ENCODE measurements at regions not wholly inside any gene's neighbourhood (a gene's known extent, or its start where the extent isn't known, plus 50 kb on each side); places are given as distances from the start of the nearest gene placed in this dataset.

DNA sequence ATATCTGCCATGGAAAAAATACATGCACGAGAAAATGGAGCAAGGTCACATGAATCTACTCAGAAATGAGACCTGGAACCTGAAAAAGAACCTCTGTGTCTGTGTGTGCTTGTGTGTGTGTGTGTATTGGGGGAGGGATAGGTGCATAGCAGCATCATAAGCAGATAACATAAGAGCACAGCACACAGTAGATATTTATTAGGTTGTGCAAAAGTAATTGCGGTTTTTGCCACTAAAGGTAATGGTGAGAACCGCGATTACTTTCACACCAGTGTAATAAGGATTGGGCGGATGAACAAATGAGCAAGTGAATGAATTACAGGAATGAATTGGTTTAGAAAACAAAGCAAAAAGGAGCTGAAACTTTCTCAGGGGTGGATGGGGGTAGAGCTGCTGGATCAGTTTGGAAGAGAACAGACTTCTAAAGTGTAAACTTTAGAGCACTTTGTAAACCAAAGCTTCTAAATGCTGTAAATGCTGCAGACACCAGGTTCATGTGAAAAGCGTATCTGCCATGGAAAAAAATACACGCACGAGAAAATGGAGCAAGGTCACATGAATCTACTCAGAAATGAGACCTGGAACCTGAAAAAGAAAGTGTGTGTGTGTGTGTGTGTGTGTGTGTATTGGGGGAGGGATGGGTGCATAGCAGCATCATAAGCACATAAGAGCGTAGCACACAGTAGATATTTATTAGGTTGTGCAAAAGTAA lies 156.9 kb downstream of the TOMM20 start:
- no peak for TF ChIP-seq CTCF (IDR thresholded peaks at IDR 0.05)
- Histone ChIP-seq H3K36me3 (no peaks in the 10 kb centered on the region), H3K4me3 (no peak overlapping the region), H3K9me3 (no peaks in the 10 kb centered on the region), H3K27ac (peak overlapping the region; percentile 87), H3K4me1 (peaks cover 49% of the 10 kb centered on the region), H3K27me3 (no peaks in the 10 kb centered on the region)
- ATAC-seq (no peak), DNase-seq (no peak)
- intact Hi-C loops (cut with DNase I): no loop called here

GRCh38 chr1:234970731-234971476 lies 157.7 kb downstream of the TOMM20 start:
- no peaks in the 10 kb centered on the region for H3K9me3 ChIP-seq
- H3K4me1 ChIP-seq: peaks cover 46% of the 10 kb centered on the region
- ATAC-seq: peak; percentile 73
- H3K4me3 ChIP-seq: peak overlapping the region; percentile 38
- no peaks in the 10 kb centered on the region for H3K27me3 ChIP-seq
- intact Hi-C loops (cut with DNase I): no loop called here
- peak; percentile 67 for DNase-seq
- H3K27ac ChIP-seq: peak overlapping the region; percentile 87
- no peak for TF ChIP-seq CTCF (IDR thresholded peaks at IDR 0.05)
- no peaks in the 10 kb centered on the region for H3K36me3 ChIP-seq

- Histone ChIP-seq H3K4me1 (peaks cover 42% of the 10 kb centered on the region), H3K4me3 (peak overlapping the region; percentile 38), H3K27me3 (no peaks in the 10 kb centered on the region), H3K27ac (peak overlapping the region; percentile 87), H3K36me3 (no peaks in the 10 kb centered on the region), H3K9me3 (no peaks in the 10 kb centered on the region)
- DNase-seq: no peak
- ATAC-seq: peak; percentile 7
- intact Hi-C loops (cut with DNase I): no loop called here
- no peak for TF ChIP-seq CTCF (IDR thresholded peaks at IDR 0.05)
Measured at GRCh38 chr1:234970401-234970730, 158.3 kb downstream of the TOMM20 start.

GRCh38 chr1:234969581-234970400 lies 158.8 kb downstream of the TOMM20 start:
- no peaks in the 10 kb centered on the region for H3K27me3 ChIP-seq
- DNase-seq (peak; percentile 79), ATAC-seq (peak; percentile 58)
- no peak for TF ChIP-seq CTCF (IDR thresholded peaks at IDR 0.05)
- peak overlapping the region; percentile 87 for H3K27ac ChIP-seq
- peak overlapping the region; percentile 38 for H3K4me3 ChIP-seq
- H3K4me1 ChIP-seq: peaks cover 42% of the 10 kb centered on the region
- no peaks in the 10 kb centered on the region for H3K36me3 ChIP-seq
- no peaks in the 10 kb centered on the region for H3K9me3 ChIP-seq
- intact Hi-C loops (cut with DNase I): no loop called here

DNA sequence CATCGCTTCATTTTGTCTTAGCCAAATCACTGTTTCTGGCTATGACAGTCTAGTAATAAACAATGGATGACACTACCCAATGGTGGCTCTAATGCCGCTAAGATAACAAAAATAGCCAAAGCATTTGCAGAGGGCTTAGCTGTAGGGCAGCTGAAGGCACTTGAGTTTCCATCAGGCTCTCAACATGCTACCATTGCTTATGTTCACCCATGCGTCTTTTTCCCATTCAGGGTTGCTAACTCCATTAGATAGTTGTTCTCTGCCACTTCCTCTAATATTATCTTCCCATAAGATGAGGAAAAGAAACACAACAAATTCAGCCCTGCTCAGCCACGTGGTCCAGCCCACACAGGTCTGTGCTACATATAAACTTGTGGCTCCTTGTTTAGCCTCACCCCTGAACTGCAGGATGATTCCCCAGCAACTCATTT lies 159.6 kb downstream of the TOMM20 start:
- Histone ChIP-seq H3K27me3 (no peaks in the 10 kb centered on the region), H3K36me3 (no peaks in the 10 kb centered on the region), H3K4me3 (no peak overlapping the region), H3K4me1 (peaks cover 45% of the 10 kb centered on the region), H3K9me3 (no peaks in the 10 kb centered on the region), H3K27ac (peak overlapping the region; percentile 87)
- TF ChIP-seq CTCF (IDR thresholded peaks at IDR 0.05): no peak
- ATAC-seq (peak; percentile 36), DNase-seq (no peak)
- intact Hi-C loops (cut with DNase I): no loop called here
